H9 (cell line): ENCODE measurements at regions not wholly inside any gene's neighbourhood (a gene's known extent, or its start where the extent isn't known, plus 50 kb on each side); places are given as distances from the start of the nearest gene placed in this dataset.

ENCODE experiments used
- DNase-seq: peaks from one replicate; pipeline ENCODE4 v3.0.0-alpha.2; 2017
- H2AFZ ChIP-seq: one replicate; pipeline ENCODE4 v1.6.1; 2013; ENCODE audit warnings: mild to moderate bottlenecking, low read length, control low read depth, moderate library complexity
- H2AK5ac ChIP-seq: 2 replicates; pipeline ENCODE4 v1.6.1; 2013; ENCODE audit warnings: low read length, control low read depth, mixed read lengths; ENCODE audit not compliant: insufficient read length
- H2BK120ac ChIP-seq: one replicate; pipeline ENCODE4 v1.6.1; 2013; ENCODE audit warnings: low read depth, mild to moderate bottlenecking, low read length, control low read depth, inconsistent platforms; ENCODE audit not compliant: poor library complexity, severe bottlenecking
- H2BK12ac ChIP-seq: 2 replicates; pipeline ENCODE4 v1.6.1; 2013; ENCODE audit warnings: low read length, control low read depth, mixed read lengths, low read depth; ENCODE audit not compliant: insufficient read length
- H2BK15ac ChIP-seq: 2 replicates; pipeline ENCODE4 v1.6.1; 2013; ENCODE audit warnings: low read depth, low read length, control low read depth
- H2BK20ac ChIP-seq: one replicate; pipeline ENCODE4 v1.6.1; 2013; ENCODE audit warnings: low read depth, mild to moderate bottlenecking, low read length, control low read depth, inconsistent platforms; ENCODE audit not compliant: poor library complexity, severe bottlenecking
- H2BK5ac ChIP-seq: 2 replicates; pipeline ENCODE4 v1.6.1; 2013; ENCODE audit warnings: low read length, control low read depth, mixed read lengths; ENCODE audit not compliant: insufficient read length
- H3K14ac ChIP-seq: 2 replicates; pipeline ENCODE4 v1.6.1; 2013; ENCODE audit warnings: low read length, control low read depth; ENCODE audit not compliant: insufficient read depth
- H3K18ac ChIP-seq: 2 replicates; pipeline ENCODE4 v1.6.1; 2013; ENCODE audit warnings: low read depth, mild to moderate bottlenecking, mixed read lengths, low read length, control low read depth; ENCODE audit not compliant: insufficient read length
- H3K23ac ChIP-seq: 2 replicates; pipeline ENCODE4 v1.6.1; 2013; ENCODE audit warnings: low read length, control low read depth, mixed read lengths, low read depth; ENCODE audit not compliant: insufficient read length
- H3K23me2 ChIP-seq: 2 replicates; pipeline ENCODE4 v1.6.1; 2013; ENCODE audit warnings: low read depth, mild to moderate bottlenecking, mixed read lengths, low read length, control low read depth; ENCODE audit not compliant: insufficient read length, poor library complexity, severe bottlenecking
- H3K27ac ChIP-seq: 2 replicates; pipeline ENCODE4 v1.5.1; 2013; ENCODE audit warnings: low read length, control low read depth, mixed read lengths, low read depth; ENCODE audit not compliant: insufficient read length
- H3K27me3 ChIP-seq: 2 replicates; pipeline ENCODE4 v1.6.1; 2013; ENCODE audit warnings: low read length, control low read depth, inconsistent platforms; ENCODE audit not compliant: insufficient read depth
- H3K4ac ChIP-seq: 2 replicates; pipeline ENCODE4 v1.6.1; 2013; ENCODE audit warnings: low read depth, mild to moderate bottlenecking, control low read depth, inconsistent platforms, low read length, moderate library complexity
- H3K4me1 ChIP-seq: 2 replicates; pipeline ENCODE4 v1.6.1; 2013; ENCODE audit warnings: low read length, control low read depth, inconsistent platforms; ENCODE audit not compliant: insufficient read depth
- H3K4me2 ChIP-seq: 2 replicates; pipeline ENCODE4 v1.6.1; 2013; ENCODE audit warnings: low read length, control low read depth, mixed read lengths; ENCODE audit not compliant: insufficient read length, insufficient read depth
- H3K56ac ChIP-seq: 2 replicates; pipeline ENCODE4 v1.6.1; 2013; ENCODE audit warnings: low read depth, mild to moderate bottlenecking, mixed read lengths, low read length, control low read depth; ENCODE audit not compliant: insufficient read length
- H3K79me1 ChIP-seq: 2 replicates; pipeline ENCODE4 v1.6.1; 2013; ENCODE audit warnings: low read depth, mild to moderate bottlenecking, moderate library complexity, low read length, control low read depth, inconsistent platforms; ENCODE audit not compliant: insufficient read depth, poor library complexity, severe bottlenecking
- H3K79me2 ChIP-seq: 2 replicates; pipeline ENCODE4 v1.6.1; 2013; ENCODE audit warnings: low read length, control low read depth, inconsistent platforms; ENCODE audit not compliant: insufficient read depth
- H3K9ac ChIP-seq: 2 replicates; pipeline ENCODE4 v1.6.1; 2013; ENCODE audit warnings: low read length, control low read depth, mixed read lengths; ENCODE audit not compliant: insufficient read length; ENCODE audit errors: extremely low read depth
- H3K9me3 ChIP-seq: one replicate; pipeline ENCODE4 v1.6.1; 2013; ENCODE audit warnings: low read depth, low read length, inconsistent platforms; ENCODE audit not compliant: control insufficient read depth
- H3T11ph ChIP-seq: one replicate; pipeline ENCODE4 v1.6.1; 2013; ENCODE audit warnings: mild to moderate bottlenecking, low read length, control low read depth, inconsistent platforms
- H4K20me1 ChIP-seq: one replicate; pipeline ENCODE4 v1.6.1; 2013; ENCODE audit not compliant: control insufficient read depth, insufficient read length, insufficient read depth
- H4K5ac ChIP-seq: 2 replicates; pipeline ENCODE4 v1.6.1; 2013; ENCODE audit warnings: low read depth, mild to moderate bottlenecking, mixed read lengths, low read length, control low read depth; ENCODE audit not compliant: insufficient read length
- H4K8ac ChIP-seq: replicated peaks from 2 replicates; pipeline ENCODE4 v1.6.1; 2013; ENCODE audit warnings: low read length, control low read depth, mixed read lengths, low read depth; ENCODE audit not compliant: insufficient read length
- H4K91ac ChIP-seq: 2 replicates; pipeline ENCODE4 v1.6.1; 2013; ENCODE audit warnings: low read depth, mild to moderate bottlenecking, moderate library complexity, mixed read lengths, low read length, control low read depth; ENCODE audit not compliant: insufficient read length
- H3K27ac Mint-ChIP-seq, 3 experiments: 2 replicates in 2 of 3; 3 replicates in 1 of 3; pipeline ENCODE4 v1.8.0; 2020 to 2021; ENCODE audit warnings: mixed read lengths in 3 of 3, mild to moderate bottlenecking in 1 of 3, moderate library complexity in 1 of 3
- H3K27me3 Mint-ChIP-seq: 2 replicates; pipeline ENCODE4 v1.8.0; 2021; ENCODE audit warnings: low read depth, mild to moderate bottlenecking, moderate library complexity, mixed read lengths
- H3K36me3 Mint-ChIP-seq, 3 experiments: 2 replicates in 2 of 3; 3 replicates in 1 of 3; pipeline ENCODE4 v1.8.0; 2020 to 2021; ENCODE audit warnings: low read depth in 3 of 3, mixed read lengths in 3 of 3; ENCODE audit not compliant: insufficient read depth in 1 of 3
- H3K4me1 Mint-ChIP-seq, 2 experiments: 2 replicates each; pipeline ENCODE4 v1.8.0; 2020; ENCODE audit warnings: mixed read lengths in 2 of 2
- H3K4me3 Mint-ChIP-seq, 2 experiments: 2 replicates in 1 of 2; 3 replicates in 1 of 2; pipeline ENCODE4 v1.8.0; 2020 to 2021; ENCODE audit warnings: mild to moderate bottlenecking in 2 of 2, mixed read lengths in 2 of 2, moderate library complexity in 1 of 2
- H3K9me3 Mint-ChIP-seq, 2 experiments: 2 replicates in 1 of 2; 3 replicates in 1 of 2; pipeline ENCODE4 v1.8.0; 2020; ENCODE audit warnings: mild to moderate bottlenecking in 2 of 2, mixed read lengths in 2 of 2, moderate library complexity in 1 of 2
- TF ChIP-seq, protein P1 (sequence below): fragments of 200-600 bp; sonication (generic); conservative IDR thresholded peaks from 3 replicates; pipeline ENCODE4 v1.8.0; 2021; ENCODE audit warnings: antibody characterized with exemption, mild to moderate bottlenecking

DNA sequence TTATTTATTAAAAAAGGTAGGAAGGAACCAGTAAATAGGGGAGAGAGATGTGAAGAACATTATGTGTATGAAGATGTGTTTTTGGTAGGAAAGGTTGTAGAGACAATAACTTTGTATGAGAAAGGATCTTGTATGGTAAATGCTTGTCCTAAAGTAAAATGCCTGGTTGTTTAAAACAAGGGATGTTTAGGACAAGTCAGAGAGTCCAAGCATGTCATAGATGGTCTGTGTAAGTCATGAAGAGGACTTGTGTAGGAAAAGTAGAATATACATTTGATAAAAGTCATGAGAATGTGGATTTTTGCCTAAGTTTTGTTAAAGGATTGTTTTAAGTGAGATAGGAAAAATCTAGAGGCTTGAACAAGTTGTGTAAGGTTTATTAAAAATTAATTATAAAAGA, 325.1 kb downstream of the CDH26 start:
- Histone ChIP-seq H3K4me1 (no peaks in the 10 kb centered on the region), H2BK5ac (no peak overlapping the region), H2BK12ac (no peak overlapping the region), H2AK5ac (no peak overlapping the region), H3K18ac (no peak overlapping the region), H3K4ac (no peak overlapping the region), H3K9me3 (peaks cover 69% of the 10 kb centered on the region), H3K56ac (no peak overlapping the region), H4K20me1 (no peaks in the 10 kb centered on the region), H3K79me2 (no peaks in the 10 kb centered on the region), H3K23me2 (no peaks in the 10 kb centered on the region), H2BK15ac (no peak overlapping the region), H3K9ac (no peak overlapping the region), H3K79me1 (no peaks in the 10 kb centered on the region), H4K5ac (no peak overlapping the region), H4K91ac (no peak overlapping the region), H3K27ac (no peak overlapping the region), H3K4me2 (no peak overlapping the region), H3K23ac (no peak overlapping the region), H2BK120ac (no peak overlapping the region), H2AFZ (no peak overlapping the region), H4K8ac (no peak overlapping the region), H3K14ac (no peak overlapping the region), H3K27me3 (no peaks in the 10 kb centered on the region), H3T11ph (no peak overlapping the region), H2BK20ac (no peak overlapping the region)
- no peak for DNase-seq
- no peaks in the 10 kb centered on the region for H3K4me1 Mint-ChIP-seq
- peaks cover 72 to 80% of the 10 kb centered on the region in 2 experiments for H3K9me3 Mint-ChIP-seq
- H3K27ac Mint-ChIP-seq, result no peak overlapping the region
- H3K27me3 Mint-ChIP-seq, result peaks cover 15% of the 10 kb centered on the region
- TF ChIP-seq, protein P1, sequence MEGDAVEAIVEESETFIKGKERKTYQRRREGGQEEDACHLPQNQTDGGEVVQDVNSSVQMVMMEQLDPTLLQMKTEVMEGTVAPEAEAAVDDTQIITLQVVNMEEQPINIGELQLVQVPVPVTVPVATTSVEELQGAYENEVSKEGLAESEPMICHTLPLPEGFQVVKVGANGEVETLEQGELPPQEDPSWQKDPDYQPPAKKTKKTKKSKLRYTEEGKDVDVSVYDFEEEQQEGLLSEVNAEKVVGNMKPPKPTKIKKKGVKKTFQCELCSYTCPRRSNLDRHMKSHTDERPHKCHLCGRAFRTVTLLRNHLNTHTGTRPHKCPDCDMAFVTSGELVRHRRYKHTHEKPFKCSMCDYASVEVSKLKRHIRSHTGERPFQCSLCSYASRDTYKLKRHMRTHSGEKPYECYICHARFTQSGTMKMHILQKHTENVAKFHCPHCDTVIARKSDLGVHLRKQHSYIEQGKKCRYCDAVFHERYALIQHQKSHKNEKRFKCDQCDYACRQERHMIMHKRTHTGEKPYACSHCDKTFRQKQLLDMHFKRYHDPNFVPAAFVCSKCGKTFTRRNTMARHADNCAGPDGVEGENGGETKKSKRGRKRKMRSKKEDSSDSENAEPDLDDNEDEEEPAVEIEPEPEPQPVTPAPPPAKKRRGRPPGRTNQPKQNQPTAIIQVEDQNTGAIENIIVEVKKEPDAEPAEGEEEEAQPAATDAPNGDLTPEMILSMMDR, result no peak
- no peak overlapping the region for H3K4me3 Mint-ChIP-seq
- peaks cover 6 to 31% (median 13%) of the 10 kb centered on the region in 3 experiments for H3K36me3 Mint-ChIP-seq
